ENCODE measurements at regions not wholly inside any gene's neighbourhood (a gene's known extent, or its start where the extent isn't known, plus 50 kb on each side); places are given as distances from the start of the nearest gene placed in this dataset.
"Not testable (repeated sequence)": the region's sequence is repeated elsewhere in the genome, so short reads cannot be mapped to it uniquely, and the experiment has no call there.

DNA sequence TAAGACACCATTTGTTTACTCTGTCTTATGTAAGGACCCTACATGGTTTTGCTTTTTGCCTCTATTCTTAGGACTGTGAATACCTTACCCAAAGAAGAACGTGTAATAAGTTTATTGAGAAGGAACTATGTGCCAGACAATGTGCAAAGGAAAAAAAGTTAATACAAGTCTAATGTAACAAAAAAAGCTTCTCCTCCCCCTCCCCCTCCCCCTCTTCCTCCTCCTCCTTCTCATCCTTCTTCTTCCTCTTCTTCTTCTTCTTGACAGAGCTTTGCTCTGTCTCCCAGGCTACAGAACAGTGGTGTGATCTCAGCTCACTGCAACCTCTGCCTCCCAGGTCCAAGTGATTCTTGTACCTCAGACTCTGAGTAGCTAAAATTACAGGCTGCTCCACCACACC is 50.9 kb upstream of the MITF start:
- Mint-ChIP-seq H3K27me3 (peaks cover 4% of the 10 kb centered on the region), H3K9me3 (no peaks in the 10 kb centered on the region), H3K4me3 (peak overlapping the region in 1 of 4 donors; percentile 18), H3K4me1 (no peaks in the 10 kb centered on the region), H3K27ac (no peak overlapping the region), H3K36me3 (no peaks in the 10 kb centered on the region)
- Histone ChIP-seq H3K9me3 (ENCODE audit: control insufficient read depth in 2 of 2, low read length in 2 of 2) (no peaks in the 10 kb centered on the region), H3K27me3 (ENCODE audit: control insufficient read depth, insufficient read depth, low read length) (no peaks in the 10 kb centered on the region), H3K36me3 (ENCODE audit: control insufficient read depth, insufficient read depth, low read length) (no peaks in the 10 kb centered on the region), H3K27ac (ENCODE audit: insufficient read depth, low read length, poor library complexity, severe bottlenecking) (no peak overlapping the region), H3K4me1 (ENCODE audit: control insufficient read depth, insufficient read depth, low read length, poor library complexity, severe bottlenecking) (no peaks in the 10 kb centered on the region), H3K4me3 (ENCODE audit: low read depth, low read length) (no peak overlapping the region)
- ATAC-seq (ENCODE audit: low read depth in 2 of 2) (no peak), DNase-seq (no peak)

DNA sequence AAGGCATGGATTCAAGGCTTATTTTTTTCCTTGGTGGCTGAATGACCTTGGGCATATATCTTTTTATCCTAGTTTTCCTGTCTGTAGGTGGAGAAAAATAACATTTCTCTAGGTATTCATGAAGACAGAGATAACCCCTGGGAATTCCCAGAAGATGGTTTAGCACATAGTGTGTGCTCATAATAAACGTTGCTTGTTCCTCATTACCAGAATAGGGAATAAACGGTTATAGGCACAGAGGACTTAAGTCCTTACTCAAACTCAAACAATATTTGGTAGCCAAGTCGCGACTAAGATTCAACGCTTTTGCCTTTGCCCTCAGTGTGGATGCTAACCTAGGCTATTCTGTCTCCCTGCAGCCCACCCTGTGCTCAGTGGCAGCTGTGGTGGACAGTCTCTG is 51.6 kb upstream of the MITF start:
- no peak for ATAC-seq (ENCODE audit: low read depth in 2 of 2)
- Histone ChIP-seq H3K27ac (ENCODE audit: insufficient read depth, low read length, poor library complexity, severe bottlenecking) (no peak overlapping the region), H3K4me1 (ENCODE audit: control insufficient read depth, insufficient read depth, low read length, poor library complexity, severe bottlenecking) (no peaks in the 10 kb centered on the region), H3K36me3 (ENCODE audit: control insufficient read depth, insufficient read depth, low read length) (no peaks in the 10 kb centered on the region), H3K4me3 (ENCODE audit: low read depth, low read length) (no peak overlapping the region), H3K9me3 (ENCODE audit: control insufficient read depth in 2 of 2, low read length in 2 of 2) (no peaks in the 10 kb centered on the region), H3K27me3 (ENCODE audit: control insufficient read depth, insufficient read depth, low read length) (no peaks in the 10 kb centered on the region)
- no peak overlapping the region for H3K27ac Mint-ChIP-seq
- H3K36me3 Mint-ChIP-seq: no peaks in the 10 kb centered on the region
- no peaks in the 10 kb centered on the region for H3K9me3 Mint-ChIP-seq
- no peak overlapping the region for H3K4me3 Mint-ChIP-seq
- H3K27me3 Mint-ChIP-seq: peaks cover 4% of the 10 kb centered on the region
- no peak for DNase-seq
- H3K4me1 Mint-ChIP-seq: no peaks in the 10 kb centered on the region

DNA sequence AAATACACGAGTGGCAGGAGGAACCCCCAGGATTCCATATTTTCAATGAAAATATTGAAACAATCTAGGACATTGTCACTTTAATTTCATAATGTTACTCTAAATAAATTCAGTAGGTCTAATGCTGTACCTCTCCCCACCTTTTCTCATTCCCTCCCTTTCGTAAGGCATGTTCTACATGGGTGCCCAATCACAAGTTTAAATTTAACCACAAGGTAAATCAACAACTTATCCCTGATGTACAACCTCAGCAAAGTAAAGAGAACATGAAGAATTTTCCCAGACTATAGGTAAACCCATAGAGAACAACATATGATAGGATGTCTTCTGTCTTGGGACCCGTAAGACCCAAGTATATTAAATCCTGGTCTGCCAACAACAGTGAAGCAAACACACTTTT is 53.2 kb upstream of the MITF start:
- Mint-ChIP-seq H3K4me3 (no peak overlapping the region), H3K36me3 (no peaks in the 10 kb centered on the region), H3K27me3 (peaks cover 4% of the 10 kb centered on the region), H3K4me1 (no peaks in the 10 kb centered on the region), H3K27ac (no peak overlapping the region), H3K9me3 (no peaks in the 10 kb centered on the region)
- Histone ChIP-seq H3K4me3 (ENCODE audit: low read depth, low read length) (no peak overlapping the region), H3K27me3 (ENCODE audit: control insufficient read depth, insufficient read depth, low read length) (no peaks in the 10 kb centered on the region), H3K9me3 (ENCODE audit: control insufficient read depth in 2 of 2, low read length in 2 of 2) (no peaks in the 10 kb centered on the region), H3K27ac (ENCODE audit: insufficient read depth, low read length, poor library complexity, severe bottlenecking) (no peak overlapping the region), H3K4me1 (ENCODE audit: control insufficient read depth, insufficient read depth, low read length, poor library complexity, severe bottlenecking) (no peaks in the 10 kb centered on the region), H3K36me3 (ENCODE audit: control insufficient read depth, insufficient read depth, low read length) (no peaks in the 10 kb centered on the region)
- no peak for ATAC-seq (ENCODE audit: low read depth in 2 of 2)
- DNase-seq: no peak

DNA sequence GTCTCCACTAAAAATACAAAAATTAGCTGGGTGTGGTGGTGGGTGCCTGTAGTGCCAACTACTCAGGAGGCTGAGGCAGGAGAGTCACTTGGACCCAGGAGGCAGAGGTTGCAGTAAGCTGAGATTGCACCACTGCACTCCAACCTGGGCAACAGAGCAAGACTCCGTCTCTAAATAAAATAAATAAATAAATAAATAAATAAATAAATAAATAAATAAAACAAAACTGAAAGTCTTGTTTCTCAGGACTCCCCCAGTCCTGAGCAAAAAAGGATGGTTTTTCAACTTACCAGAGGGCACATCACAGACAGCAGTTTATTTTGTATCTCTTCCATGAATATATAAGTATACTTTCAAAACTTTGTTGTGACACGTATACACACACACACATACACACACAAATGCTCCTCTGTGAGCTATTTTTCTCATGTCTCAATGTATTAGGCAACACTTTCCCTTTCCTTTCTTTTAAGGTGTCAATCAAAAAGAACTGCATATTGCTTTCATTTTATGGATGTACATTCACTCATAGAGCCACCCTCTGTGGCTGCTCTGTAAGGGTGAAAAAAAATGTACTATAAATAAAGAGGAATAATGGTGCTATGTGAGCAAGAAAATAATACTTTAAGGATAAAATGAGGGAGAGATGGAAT is 54.8 kb upstream of the MITF start:
- Histone ChIP-seq H3K4me1 (ENCODE audit: control insufficient read depth, insufficient read depth, low read length, poor library complexity, severe bottlenecking) (no peaks in the 10 kb centered on the region), H3K4me3 (ENCODE audit: low read depth, low read length) (no peak overlapping the region), H3K9me3 (ENCODE audit: control insufficient read depth in 2 of 2, low read length in 2 of 2) (no peaks in the 10 kb centered on the region), H3K27ac (ENCODE audit: insufficient read depth, low read length, poor library complexity, severe bottlenecking) (no peak overlapping the region), H3K36me3 (ENCODE audit: control insufficient read depth, insufficient read depth, low read length) (no peaks in the 10 kb centered on the region), H3K27me3 (ENCODE audit: control insufficient read depth, insufficient read depth, low read length) (no peaks in the 10 kb centered on the region)
- no peak overlapping the region for H3K4me3 Mint-ChIP-seq
- no peaks in the 10 kb centered on the region for H3K4me1 Mint-ChIP-seq
- no peaks in the 10 kb centered on the region for H3K36me3 Mint-ChIP-seq
- ATAC-seq (ENCODE audit: low read depth in 2 of 2) (no peak), DNase-seq (no peak)
- H3K27me3 Mint-ChIP-seq: peaks cover 5% of the 10 kb centered on the region
- H3K27ac Mint-ChIP-seq: no peak overlapping the region
- no peaks in the 10 kb centered on the region for H3K9me3 Mint-ChIP-seq

DNA sequence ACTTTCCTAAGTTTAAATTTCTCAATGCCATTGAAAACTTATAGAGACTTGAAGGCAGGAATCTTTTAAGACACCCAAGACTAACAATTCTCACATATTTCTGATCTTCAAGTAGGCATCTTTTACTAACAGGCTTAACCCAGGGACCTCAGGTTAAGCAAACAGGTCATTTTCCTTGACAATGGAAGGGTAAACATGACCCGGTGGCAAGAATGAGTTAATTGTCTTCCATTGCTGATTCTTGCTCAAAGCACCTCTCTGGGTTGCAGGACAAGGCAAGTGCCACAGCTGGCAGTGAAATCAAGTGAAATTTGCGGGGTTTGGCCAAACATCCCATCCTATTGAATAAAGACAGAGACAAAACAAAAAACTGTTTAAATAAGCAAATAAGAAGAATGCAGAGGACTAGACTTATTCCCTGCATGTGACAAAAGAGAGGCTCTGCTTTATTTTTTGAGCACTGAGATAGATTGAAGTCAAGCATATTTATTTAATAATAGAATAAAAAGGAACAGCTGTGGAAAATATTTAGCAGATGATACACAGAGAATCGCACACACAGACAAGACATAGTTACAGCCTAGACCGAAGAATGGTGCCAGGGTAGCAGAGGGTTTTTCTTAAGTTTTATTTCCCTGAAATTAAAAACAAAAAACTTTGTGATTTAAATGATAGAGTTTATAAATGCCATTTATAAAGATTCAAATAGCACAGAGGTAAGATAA is 56.0 kb upstream of the MITF start:
- no peak for ATAC-seq (ENCODE audit: low read depth in 2 of 2)
- H3K4me1 ChIP-seq (ENCODE audit: control insufficient read depth, insufficient read depth, low read length, poor library complexity, severe bottlenecking): no peaks in the 10 kb centered on the region
- Mint-ChIP-seq H3K36me3 (no peaks in the 10 kb centered on the region), H3K27me3 (peaks cover 11% of the 10 kb centered on the region), H3K4me1 (no peaks in the 10 kb centered on the region), H3K9me3 (no peaks in the 10 kb centered on the region), H3K27ac (no peak overlapping the region), H3K4me3 (no peak overlapping the region)
- H3K4me3 ChIP-seq (ENCODE audit: low read depth, low read length): no peak overlapping the region
- no peaks in the 10 kb centered on the region for H3K27me3 ChIP-seq (ENCODE audit: control insufficient read depth, insufficient read depth, low read length)
- no peaks in the 10 kb centered on the region for H3K36me3 ChIP-seq (ENCODE audit: control insufficient read depth, insufficient read depth, low read length)
- no peak for DNase-seq
- H3K27ac ChIP-seq (ENCODE audit: insufficient read depth, low read length, poor library complexity, severe bottlenecking): no peak overlapping the region
- no peaks in the 10 kb centered on the region for H3K9me3 ChIP-seq (ENCODE audit: control insufficient read depth in 2 of 2, low read length in 2 of 2)

DNA sequence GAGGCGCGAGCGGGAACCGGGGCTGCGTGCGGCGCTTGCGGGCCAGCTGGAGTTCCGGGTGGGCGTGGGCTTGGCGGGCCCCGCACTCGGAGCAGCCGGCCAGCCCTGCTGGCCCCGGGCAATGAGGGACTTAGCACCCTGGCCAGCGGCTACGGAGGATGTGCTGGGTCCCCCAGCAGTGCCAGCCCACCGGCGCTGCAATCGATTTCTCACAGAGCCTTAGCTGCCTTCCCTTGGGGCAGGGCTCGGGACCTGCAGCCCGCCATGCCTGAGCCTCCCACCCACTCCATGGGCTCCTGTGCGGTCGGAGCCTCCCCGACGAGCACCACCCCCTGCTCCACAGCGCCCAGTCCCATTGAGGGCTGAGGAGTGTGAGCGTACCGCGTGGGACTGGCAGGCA is 61.8 kb upstream of the MITF start:
- not testable (repeated sequence) for H3K9me3 ChIP-seq (ENCODE audit: control insufficient read depth in 2 of 2, low read length in 2 of 2); H3K27ac ChIP-seq (ENCODE audit: insufficient read depth, low read length, poor library complexity, severe bottlenecking); H3K36me3 Mint-ChIP-seq; H3K27me3 ChIP-seq (ENCODE audit: control insufficient read depth, insufficient read depth, low read length); DNase-seq; H3K4me3 Mint-ChIP-seq; H3K36me3 ChIP-seq (ENCODE audit: control insufficient read depth, insufficient read depth, low read length); H3K4me3 ChIP-seq (ENCODE audit: low read depth, low read length); H3K4me1 Mint-ChIP-seq; H3K27ac Mint-ChIP-seq; H3K4me1 ChIP-seq (ENCODE audit: control insufficient read depth, insufficient read depth, low read length, poor library complexity, severe bottlenecking); ATAC-seq (ENCODE audit: low read depth in 2 of 2); H3K9me3 Mint-ChIP-seq
- H3K27me3 Mint-ChIP-seq: peaks cover 23% of the 10 kb centered on the region

DNA sequence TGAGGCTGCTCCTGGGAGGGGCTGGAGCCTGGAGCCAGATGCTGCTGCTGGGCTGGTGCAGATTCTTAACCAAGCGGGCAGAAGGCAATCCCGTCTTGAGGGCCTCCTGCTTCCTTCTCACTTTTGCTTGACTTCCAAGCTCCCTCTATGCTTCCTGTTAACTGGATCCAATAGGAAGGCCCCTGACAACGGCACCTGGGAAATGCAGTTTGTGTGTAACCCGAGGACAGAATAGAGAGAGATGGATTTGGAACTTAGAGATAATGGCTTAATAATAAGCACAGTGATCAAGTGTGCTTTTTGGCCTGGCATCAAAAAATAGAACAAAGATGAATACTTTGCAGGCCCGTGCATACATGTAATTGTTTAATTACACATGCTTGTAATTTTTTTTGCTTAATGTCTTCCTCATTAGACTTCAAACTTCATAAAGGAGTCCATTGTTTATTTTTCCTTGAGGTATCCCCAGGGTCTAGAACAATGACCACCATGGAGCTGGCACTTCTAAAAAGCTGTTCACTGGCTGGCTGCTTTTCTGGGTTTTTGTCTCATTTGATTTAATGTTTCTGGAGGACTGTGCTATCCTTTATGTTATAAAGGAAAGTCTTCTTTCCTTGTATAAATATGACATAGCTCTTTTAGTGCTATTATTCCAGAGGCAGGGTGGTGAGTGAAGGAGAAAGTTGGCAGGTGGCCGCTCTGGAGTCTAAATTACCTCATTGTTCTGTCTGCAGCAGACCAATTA is 63.3 kb upstream of the MITF start:
- Histone ChIP-seq H3K27ac (ENCODE audit: insufficient read depth, low read length, poor library complexity, severe bottlenecking) (no peak overlapping the region), H3K4me3 (ENCODE audit: low read depth, low read length) (no peak overlapping the region), H3K36me3 (ENCODE audit: control insufficient read depth, insufficient read depth, low read length) (no peaks in the 10 kb centered on the region), H3K4me1 (ENCODE audit: control insufficient read depth, insufficient read depth, low read length, poor library complexity, severe bottlenecking) (no peaks in the 10 kb centered on the region), H3K27me3 (ENCODE audit: control insufficient read depth, insufficient read depth, low read length) (no peaks in the 10 kb centered on the region), H3K9me3 (ENCODE audit: control insufficient read depth in 2 of 2, low read length in 2 of 2) (no peaks in the 10 kb centered on the region)
- no peaks in the 10 kb centered on the region for H3K9me3 Mint-ChIP-seq
- peaks cover 23% of the 10 kb centered on the region for H3K27me3 Mint-ChIP-seq
- no peak overlapping the region for H3K27ac Mint-ChIP-seq
- no peaks in the 10 kb centered on the region for H3K4me1 Mint-ChIP-seq
- DNase-seq (no peak), ATAC-seq (ENCODE audit: low read depth in 2 of 2) (no peak)
- H3K36me3 Mint-ChIP-seq: no peaks in the 10 kb centered on the region
- H3K4me3 Mint-ChIP-seq: no peak overlapping the region

All from CD4-positive, CD25-positive, alpha-beta regulatory T cell (primary cell).